ENCODE measurements at regions not wholly inside any gene's neighbourhood (a gene's known extent, or its start where the extent isn't known, plus 50 kb on each side); places are given as distances from the start of the nearest gene placed in this dataset.

DNA sequence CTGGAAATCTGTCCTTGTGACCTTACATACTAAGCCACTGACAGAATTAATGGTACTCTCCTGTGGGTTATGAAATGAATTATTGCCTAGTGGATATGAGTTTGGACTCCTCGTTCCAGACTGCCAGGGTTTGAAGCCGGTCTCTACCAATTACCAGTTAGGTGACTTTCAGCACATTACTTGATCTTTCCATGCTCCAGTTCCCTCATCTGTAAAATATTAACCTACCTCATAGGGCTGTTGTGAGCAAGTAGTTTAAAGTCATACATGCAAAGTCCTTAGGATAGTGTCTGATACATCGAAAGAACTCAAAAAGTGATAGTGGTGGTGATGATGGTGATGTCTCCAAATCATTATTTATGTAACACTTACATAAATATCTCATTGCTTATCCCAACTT lies 373.5 kb upstream of the ARX start:
- POLR2A ChIA-PET, result no interaction called here
- TF ChIP-seq FOXM1 (IDR thresholded peaks at IDR 0.05; ENCODE audit: low read depth) (no peak), RFX5 (IDR thresholded peaks at IDR 0.05; ENCODE audit: low read length) (no peak), FOXJ3 (CRISPR knock-in tag; IDR thresholded peaks at IDR 0.05) (no peak), JUND (IDR thresholded peaks at IDR 0.05) (no peak), GATA2 (CRISPR knock-in tag; IDR thresholded peaks at IDR 0.05) (no peak), YY1 (IDR thresholded peaks at IDR 0.05; ENCODE audit: low read depth) (no peak), POLR2AphosphoS5 (IDR thresholded peaks at IDR 0.05; ENCODE audit: low read depth, low read length) (no peak)
- H3F3A ChIP-seq (replicated peaks; ENCODE audit: insufficient read depth), result no peaks in the 10 kb centered on the region
- no peaks in the 10 kb centered on the region for H3K4me1 ChIP-seq (ENCODE audit: control insufficient read depth in 1 of 2, insufficient read depth in 2 of 2, low read depth in 1 of 2, low read length in 1 of 2)
- no peaks in the 10 kb centered on the region for H3K27me3 ChIP-seq (ENCODE audit: insufficient read depth)
- no peaks in the 10 kb centered on the region for H3K36me3 ChIP-seq (replicated peaks in 1 of 2; ENCODE audit: control insufficient read depth in 1 of 2, insufficient read depth in 2 of 2, low read length in 1 of 2)
- DNase-seq, result no peak
- CTCF ChIA-PET, result no interaction called here
- H2AFZ ChIP-seq (ENCODE audit: low read depth), result no peak overlapping the region
- H3K9me3 ChIP-seq, result no peaks in the 10 kb centered on the region
- no peak overlapping the region for H3K27ac ChIP-seq (ENCODE audit: low read depth in 2 of 2, low read length in 1 of 2)
- H3K9me2 ChIP-seq, result no peaks in the 10 kb centered on the region
- H3K9ac ChIP-seq, result no peak overlapping the region
- no peaks in the 10 kb centered on the region for H4K20me1 ChIP-seq (ENCODE audit: insufficient read depth)
- WGBS (ENCODE audit: low lambda C conversion rate), result 17% methylated on average over 3 of the region's 3 CpGs
- H3K4me2 ChIP-seq, result no peak overlapping the region
- no peak overlapping the region for H3K4me3 ChIP-seq (ENCODE audit: low read depth in 2 of 2, low read length in 1 of 2)
- H3K79me2 ChIP-seq (ENCODE audit: insufficient read depth), result no peaks in the 10 kb centered on the region

DNA sequence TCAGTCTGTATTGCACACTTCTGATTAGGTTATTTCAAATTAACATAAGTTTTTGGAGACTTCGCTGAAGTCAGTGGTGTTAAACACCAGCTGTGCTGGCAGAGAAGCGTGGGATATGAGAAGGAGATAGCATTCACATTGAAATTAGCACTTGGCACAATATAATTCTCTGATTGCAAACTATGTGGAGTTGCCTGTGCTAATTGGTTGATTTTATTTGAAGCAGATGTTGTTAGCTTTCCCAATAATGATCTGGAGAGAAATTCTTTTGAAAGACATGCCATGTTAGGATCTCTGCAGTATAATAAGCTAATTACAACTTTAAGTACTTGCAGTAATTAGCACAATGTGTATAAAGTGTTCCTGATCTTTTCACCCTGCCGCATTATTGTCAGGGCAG lies 367.4 kb upstream of the ARX start:
- H3K79me2 ChIP-seq (ENCODE audit: insufficient read depth), result no peaks in the 10 kb centered on the region
- no peaks in the 10 kb centered on the region for H3K9me3 ChIP-seq
- no peak overlapping the region for H2AFZ ChIP-seq (ENCODE audit: low read depth)
- H3K9ac ChIP-seq, result no peak overlapping the region
- TF ChIP-seq, protein P1, sequence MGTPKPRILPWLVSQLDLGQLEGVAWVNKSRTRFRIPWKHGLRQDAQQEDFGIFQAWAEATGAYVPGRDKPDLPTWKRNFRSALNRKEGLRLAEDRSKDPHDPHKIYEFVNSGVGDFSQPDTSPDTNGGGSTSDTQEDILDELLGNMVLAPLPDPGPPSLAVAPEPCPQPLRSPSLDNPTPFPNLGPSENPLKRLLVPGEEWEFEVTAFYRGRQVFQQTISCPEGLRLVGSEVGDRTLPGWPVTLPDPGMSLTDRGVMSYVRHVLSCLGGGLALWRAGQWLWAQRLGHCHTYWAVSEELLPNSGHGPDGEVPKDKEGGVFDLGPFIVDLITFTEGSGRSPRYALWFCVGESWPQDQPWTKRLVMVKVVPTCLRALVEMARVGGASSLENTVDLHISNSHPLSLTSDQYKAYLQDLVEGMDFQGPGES (IDR thresholded peaks at IDR 0.05; ENCODE audit: low read depth, low read length), result no peak
- TF ChIP-seq, protein P2, sequence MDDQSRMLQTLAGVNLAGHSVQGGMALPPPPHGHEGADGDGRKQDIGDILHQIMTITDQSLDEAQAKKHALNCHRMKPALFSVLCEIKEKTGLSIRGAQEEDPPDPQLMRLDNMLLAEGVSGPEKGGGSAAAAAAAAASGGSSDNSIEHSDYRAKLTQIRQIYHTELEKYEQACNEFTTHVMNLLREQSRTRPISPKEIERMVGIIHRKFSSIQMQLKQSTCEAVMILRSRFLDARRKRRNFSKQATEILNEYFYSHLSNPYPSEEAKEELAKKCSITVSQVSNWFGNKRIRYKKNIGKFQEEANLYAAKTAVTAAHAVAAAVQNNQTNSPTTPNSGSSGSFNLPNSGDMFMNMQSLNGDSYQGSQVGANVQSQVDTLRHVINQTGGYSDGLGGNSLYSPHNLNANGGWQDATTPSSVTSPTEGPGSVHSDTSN (IDR thresholded peaks at IDR 0.05), result no peak
- TF ChIP-seq, protein P3, sequence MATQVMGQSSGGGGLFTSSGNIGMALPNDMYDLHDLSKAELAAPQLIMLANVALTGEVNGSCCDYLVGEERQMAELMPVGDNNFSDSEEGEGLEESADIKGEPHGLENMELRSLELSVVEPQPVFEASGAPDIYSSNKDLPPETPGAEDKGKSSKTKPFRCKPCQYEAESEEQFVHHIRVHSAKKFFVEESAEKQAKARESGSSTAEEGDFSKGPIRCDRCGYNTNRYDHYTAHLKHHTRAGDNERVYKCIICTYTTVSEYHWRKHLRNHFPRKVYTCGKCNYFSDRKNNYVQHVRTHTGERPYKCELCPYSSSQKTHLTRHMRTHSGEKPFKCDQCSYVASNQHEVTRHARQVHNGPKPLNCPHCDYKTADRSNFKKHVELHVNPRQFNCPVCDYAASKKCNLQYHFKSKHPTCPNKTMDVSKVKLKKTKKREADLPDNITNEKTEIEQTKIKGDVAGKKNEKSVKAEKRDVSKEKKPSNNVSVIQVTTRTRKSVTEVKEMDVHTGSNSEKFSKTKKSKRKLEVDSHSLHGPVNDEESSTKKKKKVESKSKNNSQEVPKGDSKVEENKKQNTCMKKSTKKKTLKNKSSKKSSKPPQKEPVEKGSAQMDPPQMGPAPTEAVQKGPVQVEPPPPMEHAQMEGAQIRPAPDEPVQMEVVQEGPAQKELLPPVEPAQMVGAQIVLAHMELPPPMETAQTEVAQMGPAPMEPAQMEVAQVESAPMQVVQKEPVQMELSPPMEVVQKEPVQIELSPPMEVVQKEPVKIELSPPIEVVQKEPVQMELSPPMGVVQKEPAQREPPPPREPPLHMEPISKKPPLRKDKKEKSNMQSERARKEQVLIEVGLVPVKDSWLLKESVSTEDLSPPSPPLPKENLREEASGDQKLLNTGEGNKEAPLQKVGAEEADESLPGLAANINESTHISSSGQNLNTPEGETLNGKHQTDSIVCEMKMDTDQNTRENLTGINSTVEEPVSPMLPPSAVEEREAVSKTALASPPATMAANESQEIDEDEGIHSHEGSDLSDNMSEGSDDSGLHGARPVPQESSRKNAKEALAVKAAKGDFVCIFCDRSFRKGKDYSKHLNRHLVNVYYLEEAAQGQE (IDR thresholded peaks at IDR 0.05; ENCODE audit: low read depth, low read length), result no peak
- TF ChIP-seq, protein P4, sequence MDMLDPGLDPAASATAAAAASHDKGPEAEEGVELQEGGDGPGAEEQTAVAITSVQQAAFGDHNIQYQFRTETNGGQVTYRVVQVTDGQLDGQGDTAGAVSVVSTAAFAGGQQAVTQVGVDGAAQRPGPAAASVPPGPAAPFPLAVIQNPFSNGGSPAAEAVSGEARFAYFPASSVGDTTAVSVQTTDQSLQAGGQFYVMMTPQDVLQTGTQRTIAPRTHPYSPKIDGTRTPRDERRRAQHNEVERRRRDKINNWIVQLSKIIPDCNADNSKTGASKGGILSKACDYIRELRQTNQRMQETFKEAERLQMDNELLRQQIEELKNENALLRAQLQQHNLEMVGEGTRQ (IDR thresholded peaks at IDR 0.05; ENCODE audit: borderline replicate concordance, low read depth, low read length), result no peak
- TF ChIP-seq, protein P5, sequence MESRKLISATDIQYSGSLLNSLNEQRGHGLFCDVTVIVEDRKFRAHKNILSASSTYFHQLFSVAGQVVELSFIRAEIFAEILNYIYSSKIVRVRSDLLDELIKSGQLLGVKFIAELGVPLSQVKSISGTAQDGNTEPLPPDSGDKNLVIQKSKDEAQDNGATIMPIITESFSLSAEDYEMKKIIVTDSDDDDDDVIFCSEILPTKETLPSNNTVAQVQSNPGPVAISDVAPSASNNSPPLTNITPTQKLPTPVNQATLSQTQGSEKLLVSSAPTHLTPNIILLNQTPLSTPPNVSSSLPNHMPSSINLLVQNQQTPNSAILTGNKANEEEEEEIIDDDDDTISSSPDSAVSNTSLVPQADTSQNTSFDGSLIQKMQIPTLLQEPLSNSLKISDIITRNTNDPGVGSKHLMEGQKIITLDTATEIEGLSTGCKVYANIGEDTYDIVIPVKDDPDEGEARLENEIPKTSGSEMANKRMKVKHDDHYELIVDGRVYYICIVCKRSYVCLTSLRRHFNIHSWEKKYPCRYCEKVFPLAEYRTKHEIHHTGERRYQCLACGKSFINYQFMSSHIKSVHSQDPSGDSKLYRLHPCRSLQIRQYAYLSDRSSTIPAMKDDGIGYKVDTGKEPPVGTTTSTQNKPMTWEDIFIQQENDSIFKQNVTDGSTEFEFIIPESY (IDR thresholded peaks at IDR 0.05; ENCODE audit: borderline replicate concordance, low read depth), result no peak
- no peaks in the 10 kb centered on the region for H3K27me3 ChIP-seq (ENCODE audit: insufficient read depth)
- no peaks in the 10 kb centered on the region for H3K36me3 ChIP-seq (replicated peaks in 1 of 2; ENCODE audit: control insufficient read depth in 1 of 2, insufficient read depth in 2 of 2, low read length in 1 of 2)
- no peaks in the 10 kb centered on the region for H3K4me1 ChIP-seq (ENCODE audit: control insufficient read depth in 1 of 2, insufficient read depth in 2 of 2, low read depth in 1 of 2, low read length in 1 of 2)
- CTCF ChIA-PET, result no interaction called here
- H3K27ac ChIP-seq (ENCODE audit: low read depth in 2 of 2, low read length in 1 of 2), result no peak overlapping the region
- H3K9me2 ChIP-seq, result no peaks in the 10 kb centered on the region
- no peaks in the 10 kb centered on the region for H3F3A ChIP-seq (replicated peaks; ENCODE audit: insufficient read depth)
- no peak overlapping the region for H3K4me2 ChIP-seq
- no peaks in the 10 kb centered on the region for H4K20me1 ChIP-seq (ENCODE audit: insufficient read depth)
- 10% methylated on average over 3 of the region's 3 CpGs for WGBS (ENCODE audit: low lambda C conversion rate)
- DNase-seq, result no peak
- no peak overlapping the region for H3K4me3 ChIP-seq (ENCODE audit: low read depth in 2 of 2, low read length in 1 of 2)
- POLR2A ChIA-PET, result no interaction called here
